T-helper 1 cell treated with Interleukin-12 subunit alpha and Interleukin-12 subunit beta and Interleukin-4 antibody, amounts not matched to agents 30 ng/mL and 1 ng/mL, for 36 hours (primary cell): ENCODE measurements at regions not wholly inside any gene's neighbourhood (a gene's known extent, or its start where the extent isn't known, plus 50 kb on each side); places are given as distances from the start of the nearest gene placed in this dataset.
"Not testable (repeated sequence)": the region's sequence is repeated elsewhere in the genome, so short reads cannot be mapped to it uniquely, and the experiment has no call there.

Experiments used
- intact Hi-C: fragments of 100-400 bp; cut with micrococcal nuclease; formaldehyde crosslinking; loops from one replicate; pipeline ENCODE4 v1.15.1; 2024

DNA sequence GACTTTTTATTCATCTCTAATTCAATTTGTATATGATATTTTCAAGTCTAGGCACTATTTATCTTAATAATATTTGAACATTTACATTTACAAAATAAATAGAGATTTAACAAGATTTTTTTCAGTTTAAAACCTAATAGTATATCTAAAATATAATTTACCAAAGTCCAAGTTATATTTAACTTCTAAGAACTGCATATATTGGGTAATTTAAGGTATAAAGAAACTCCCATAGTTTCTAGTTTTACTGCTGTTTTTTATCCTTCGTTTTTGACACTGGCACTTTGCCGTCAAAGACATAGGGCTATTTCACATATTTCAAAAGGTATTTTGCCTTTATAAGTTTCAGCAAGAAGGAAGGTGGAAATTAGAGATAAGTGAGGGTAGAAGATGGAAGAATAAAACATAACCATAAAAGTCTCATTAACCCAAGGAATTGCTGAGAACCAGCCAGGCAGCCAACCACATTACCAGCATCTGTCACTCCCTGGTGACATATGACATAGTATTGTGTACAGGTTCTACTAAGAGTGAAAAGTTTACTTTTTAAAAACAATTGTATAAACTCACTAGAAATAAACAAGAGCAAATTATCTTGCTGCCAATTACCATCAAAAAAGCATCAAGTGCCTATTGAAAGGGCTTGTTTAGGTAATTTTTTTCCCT, 251.5 kb downstream of the NSUN3 start:
- intact Hi-C loops, result no loop called here

DNA sequence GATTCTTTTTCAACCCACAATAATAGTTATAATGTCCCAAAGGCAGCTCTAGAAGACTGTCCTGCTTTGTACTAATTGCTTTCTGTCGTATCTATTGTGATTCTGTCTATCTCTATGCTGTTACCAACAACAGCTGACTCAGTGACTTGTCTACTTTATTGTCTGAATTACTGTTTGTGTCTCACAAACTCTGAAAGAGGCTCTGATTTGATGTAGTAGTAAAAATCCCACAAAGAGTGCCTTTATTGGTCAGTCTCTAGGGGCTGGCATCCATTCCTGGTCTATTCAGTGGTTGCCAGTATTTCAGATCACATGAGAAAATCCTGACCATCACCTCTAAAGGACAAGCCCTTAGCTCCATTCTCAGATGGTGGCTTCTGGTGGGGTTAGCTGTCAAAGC, 254.2 kb downstream of the NSUN3 start:
- intact Hi-C loops, result no loop called here

GRCh38 chr3:94323596-94323995, 260.7 kb downstream of the NSUN3 start:
- intact Hi-C loops, result no loop called here

DNA sequence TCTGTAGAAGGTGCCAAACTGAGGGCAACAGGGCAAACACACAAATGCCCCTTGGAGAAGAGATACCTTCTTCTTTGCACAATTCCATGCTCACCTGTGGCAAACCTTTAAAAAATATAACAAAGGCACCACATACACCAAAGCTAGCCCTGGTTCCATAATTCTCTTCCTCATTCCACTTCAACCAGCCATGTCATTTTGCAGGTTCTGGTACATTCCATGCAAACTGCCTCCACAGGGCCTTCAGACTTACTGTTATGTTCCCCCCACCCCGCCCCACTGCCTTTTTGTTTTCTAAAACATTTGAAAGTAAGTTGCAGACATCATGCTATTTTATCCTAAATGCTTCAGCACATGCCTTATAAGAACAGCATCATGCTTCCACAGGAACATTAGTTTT, 269.0 kb downstream of the NSUN3 start:
- intact Hi-C loops, result no loop called here

- intact Hi-C loops, result no loop called here
These were observed 273.3 kb downstream of the NSUN3 start for GRCh38 chr3:94336046-94336753.

GRCh38 chr3:94345101-94345500, 282.2 kb downstream of the NSUN3 start:
- intact Hi-C loops, result no loop called here

- intact Hi-C loops, result no loop called here
These were observed 286.5 kb downstream of the NSUN3 start for GRCh38 chr3:94349310-94349878.

DNA sequence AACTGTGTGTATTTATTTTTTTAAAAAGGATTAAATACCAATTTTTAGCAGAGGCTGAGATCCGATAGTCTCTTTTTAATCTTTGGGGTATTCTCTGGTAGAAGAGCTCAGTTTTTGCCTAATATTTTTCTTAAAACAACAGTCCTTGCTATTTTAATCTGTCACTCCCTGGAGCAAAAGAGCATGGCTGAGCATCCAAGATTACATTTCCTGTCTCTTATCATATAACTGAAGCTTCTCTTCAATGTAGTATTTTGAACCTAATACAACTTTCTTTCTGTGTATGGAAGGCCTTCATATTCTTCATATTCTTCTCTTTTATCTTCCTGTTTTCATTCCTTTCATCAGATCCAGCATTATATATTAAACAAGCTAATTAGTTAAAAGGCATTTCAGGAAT, 293.7 kb downstream of the NSUN3 start:
- intact Hi-C loops, result no loop called here

DNA sequence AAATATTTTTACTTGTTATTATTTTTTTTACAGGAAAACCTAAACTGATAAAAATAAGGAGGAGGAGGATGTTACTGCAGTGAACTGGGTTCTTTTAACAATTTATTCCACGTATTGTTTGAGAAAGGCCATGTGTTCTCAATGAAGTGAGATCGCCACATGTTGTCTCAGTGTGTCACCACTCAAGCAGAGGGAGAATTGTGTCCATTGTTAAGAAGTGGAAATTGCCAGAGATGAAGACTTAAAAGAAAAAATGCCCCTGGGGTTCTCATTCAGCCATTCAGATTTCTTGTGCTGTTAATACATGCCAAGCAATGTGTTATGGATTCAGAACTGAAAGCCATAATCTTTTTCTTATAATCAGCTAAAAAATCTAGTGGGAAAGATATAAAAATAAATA, 297.1 kb downstream of the NSUN3 start:
- intact Hi-C loops, result no loop called here

DNA sequence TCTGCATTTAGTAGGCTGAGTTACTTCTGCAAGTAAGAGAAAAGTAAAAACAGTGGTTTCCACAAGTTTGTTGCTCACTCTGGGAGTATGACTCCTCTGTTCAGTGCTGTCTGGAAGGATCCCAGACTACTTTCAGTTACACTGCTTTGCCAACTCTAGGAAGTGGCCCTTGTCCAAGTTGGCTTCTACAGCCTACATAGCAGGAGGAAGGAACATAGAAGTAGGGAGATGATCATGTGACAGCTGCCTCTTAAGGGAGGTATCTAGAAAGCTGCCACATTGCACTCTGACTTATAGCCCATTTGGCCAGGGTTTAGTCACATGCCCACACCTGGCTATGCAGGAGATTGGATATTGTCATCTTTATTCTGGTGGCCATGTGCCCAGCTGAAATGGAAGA, 298.1 kb downstream of the NSUN3 start:
- intact Hi-C loops, result no loop called here

GRCh38 chr3:94362393-94362792, 299.5 kb downstream of the NSUN3 start:
- intact Hi-C loops, result no loop called here

DNA sequence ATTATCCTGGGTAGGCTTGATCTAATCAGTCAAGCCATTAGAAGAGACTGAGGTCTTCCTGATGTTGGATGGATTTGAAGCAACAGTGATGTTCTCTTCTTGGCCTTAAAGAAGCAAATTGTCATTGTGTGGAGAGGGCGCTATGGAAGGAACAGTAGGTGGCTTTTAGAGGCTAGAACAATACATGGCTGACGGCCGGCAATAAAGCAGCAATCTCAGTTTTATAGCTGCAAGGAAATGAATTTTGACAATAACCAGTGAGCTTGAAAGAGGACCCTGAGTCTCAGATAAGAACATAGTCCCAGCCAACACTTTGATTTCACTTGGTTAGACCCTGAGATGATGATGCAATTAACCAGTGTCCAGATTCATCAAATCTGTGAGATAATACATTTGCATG, 302.1 kb downstream of the NSUN3 start:
- intact Hi-C loops, result no loop called here

DNA sequence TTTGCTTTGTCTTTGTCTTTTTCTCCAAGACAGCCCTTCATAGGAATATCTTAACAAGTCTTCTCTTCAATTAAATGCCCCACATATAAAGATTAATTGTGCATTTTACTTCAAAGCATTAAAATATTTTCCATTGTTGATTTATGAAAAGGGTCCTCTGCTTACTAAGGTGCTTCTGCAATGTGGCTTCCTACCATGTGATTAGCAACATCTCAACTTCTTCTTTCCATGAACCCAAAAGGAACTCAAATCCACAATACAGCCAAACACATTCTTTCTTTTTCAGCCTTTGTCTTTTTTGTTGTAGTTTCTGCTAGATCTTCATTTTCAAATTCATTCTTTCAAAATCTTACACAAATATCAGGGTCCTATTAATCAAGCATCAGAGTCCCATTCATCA, 309.2 kb downstream of the NSUN3 start:
- intact Hi-C loops, result no loop called here

DNA sequence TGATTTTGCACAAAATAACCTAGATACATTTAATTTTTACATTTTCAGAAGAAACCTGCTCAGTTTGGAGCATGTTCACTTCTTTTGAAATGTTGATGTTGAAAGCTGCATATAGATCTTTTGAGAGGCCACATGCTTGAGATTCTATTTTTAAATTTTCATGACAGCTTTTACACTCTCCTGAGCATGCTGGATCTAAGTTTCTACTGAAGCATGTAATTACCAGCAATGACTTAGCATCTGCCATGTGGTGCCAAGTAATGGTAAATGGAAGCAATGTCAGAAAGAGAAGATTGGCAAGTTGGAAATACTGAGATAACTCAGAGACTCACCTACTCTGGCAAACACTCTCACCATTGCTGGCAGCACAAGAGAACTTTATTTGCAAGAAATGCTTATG, 310.6 kb downstream of the NSUN3 start:
- intact Hi-C loops, result no loop called here

DNA sequence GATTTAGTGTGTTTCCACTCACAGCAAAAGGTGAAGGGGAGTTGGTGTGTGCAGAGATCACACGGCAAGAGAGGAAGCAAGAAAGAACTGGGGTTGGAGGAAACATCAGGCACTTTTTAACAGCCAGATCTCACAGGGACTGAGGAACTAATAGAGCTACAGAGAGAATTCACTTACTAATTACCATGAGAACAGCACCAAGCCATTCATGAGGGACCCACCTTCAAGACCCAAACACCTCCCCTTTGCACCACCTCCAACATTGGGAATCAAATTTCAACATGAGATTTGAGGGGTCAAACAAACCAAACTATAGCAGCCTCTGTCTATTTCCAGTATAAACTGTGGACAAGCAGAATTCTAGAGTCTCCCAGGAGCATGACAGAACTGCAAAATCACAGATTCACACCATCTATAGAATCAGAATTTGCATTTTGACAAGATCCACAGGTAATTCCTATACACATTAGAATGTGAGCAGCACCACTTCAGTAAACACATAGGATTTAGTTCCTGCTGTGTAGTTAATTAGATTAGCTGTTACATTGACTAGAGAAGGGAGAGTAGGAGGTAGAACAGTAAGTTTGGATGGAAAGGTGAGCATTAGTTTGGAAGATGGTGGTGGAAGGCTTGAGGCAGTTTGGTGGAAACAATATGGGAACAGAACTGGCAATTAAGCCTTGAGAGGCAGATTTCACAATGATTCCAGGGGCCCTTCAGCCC, 311.7 kb downstream of the NSUN3 start:
- intact Hi-C loops, result no loop called here

- intact Hi-C loops, result not testable (repeated sequence)
These were observed 314.3 kb downstream of the NSUN3 start for GRCh38 chr3:94377123-94377696.

GRCh38 chr3:94377863-94378262, 315.0 kb downstream of the NSUN3 start:
- intact Hi-C loops, result not testable (repeated sequence)

- intact Hi-C loops, result no loop called here
These were observed 315.5 kb downstream of the NSUN3 start for GRCh38 chr3:94378322-94378721.

DNA sequence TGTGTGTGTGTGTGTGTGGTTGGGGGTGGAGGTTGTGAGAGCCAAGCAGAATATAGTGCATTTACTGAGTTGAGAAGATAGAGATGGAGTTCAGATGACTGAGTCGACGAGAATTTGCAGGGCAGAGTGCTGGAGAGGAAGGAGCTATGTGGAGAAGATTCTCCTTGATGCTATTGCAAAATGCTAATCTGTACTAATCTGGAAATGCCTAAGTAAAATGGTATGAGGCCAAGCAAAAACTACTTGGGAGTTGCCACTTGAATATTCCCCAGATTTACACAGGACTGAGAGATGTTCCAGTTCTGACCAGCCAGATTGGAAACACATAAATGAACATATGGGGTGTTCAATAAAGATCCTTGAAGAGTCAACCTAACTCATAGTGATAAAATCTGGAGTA, 316.4 kb downstream of the NSUN3 start:
- intact Hi-C loops, result no loop called here

- intact Hi-C loops, result no loop called here
These were observed 332.0 kb downstream of the NSUN3 start for GRCh38 chr3:94394885-94395284.

DNA sequence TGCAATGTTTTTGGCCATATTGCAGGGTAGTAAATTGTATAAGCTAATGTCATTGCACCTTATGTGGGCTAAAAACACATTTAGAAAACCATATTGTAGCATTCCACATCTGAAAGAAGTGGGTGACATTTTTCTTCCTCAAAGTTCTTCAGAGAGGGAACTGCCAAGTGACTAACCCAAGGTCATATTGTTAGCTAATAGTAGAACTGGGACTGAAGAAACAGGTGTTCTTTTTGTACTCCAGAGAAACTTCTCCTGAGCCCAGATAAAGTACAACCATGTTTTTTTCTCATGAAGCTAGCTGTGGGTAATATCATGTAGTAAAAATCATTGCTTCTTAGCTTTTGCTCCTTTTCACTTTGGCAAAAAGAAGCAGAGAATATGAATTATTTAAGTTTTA, 333.0 kb downstream of the NSUN3 start:
- intact Hi-C loops, result no loop called here

DNA sequence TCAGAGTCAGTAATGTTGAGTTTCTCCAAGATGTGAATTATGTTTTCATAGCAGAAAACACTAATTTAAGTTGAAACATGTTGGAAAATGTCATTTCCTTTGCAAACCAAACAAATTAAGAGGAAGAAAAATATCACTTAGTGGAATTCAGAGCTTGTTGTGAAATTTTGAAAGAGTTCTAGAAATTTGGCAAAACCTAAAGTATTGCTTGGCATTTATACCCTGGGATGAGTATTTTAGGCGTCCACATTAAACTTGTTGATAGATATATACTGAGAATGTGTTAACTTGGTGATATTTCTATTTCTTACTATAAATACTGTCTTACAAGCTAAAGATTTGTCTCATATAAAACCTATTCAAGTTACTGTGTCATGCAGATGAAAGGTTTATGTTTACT, 335.2 kb downstream of the NSUN3 start:
- intact Hi-C loops, result no loop called here
